Stimulated activated CD4-positive, alpha-beta T cell treated with anti-CD3 and anti-CD28 coated beads, Interleukin-2, amount 100 ng/mL, for 24 hours (primary cell): ENCODE measurements at regions not wholly inside any gene's neighbourhood (a gene's known extent, or its start where the extent isn't known, plus 50 kb on each side); places are given as distances from the start of the nearest gene placed in this dataset.

Source experiments
- DNase-seq, 2 donors: peaks; one replicate each; pipeline ENCODE4 v3.0.0-alpha.2; 2020

DNA sequence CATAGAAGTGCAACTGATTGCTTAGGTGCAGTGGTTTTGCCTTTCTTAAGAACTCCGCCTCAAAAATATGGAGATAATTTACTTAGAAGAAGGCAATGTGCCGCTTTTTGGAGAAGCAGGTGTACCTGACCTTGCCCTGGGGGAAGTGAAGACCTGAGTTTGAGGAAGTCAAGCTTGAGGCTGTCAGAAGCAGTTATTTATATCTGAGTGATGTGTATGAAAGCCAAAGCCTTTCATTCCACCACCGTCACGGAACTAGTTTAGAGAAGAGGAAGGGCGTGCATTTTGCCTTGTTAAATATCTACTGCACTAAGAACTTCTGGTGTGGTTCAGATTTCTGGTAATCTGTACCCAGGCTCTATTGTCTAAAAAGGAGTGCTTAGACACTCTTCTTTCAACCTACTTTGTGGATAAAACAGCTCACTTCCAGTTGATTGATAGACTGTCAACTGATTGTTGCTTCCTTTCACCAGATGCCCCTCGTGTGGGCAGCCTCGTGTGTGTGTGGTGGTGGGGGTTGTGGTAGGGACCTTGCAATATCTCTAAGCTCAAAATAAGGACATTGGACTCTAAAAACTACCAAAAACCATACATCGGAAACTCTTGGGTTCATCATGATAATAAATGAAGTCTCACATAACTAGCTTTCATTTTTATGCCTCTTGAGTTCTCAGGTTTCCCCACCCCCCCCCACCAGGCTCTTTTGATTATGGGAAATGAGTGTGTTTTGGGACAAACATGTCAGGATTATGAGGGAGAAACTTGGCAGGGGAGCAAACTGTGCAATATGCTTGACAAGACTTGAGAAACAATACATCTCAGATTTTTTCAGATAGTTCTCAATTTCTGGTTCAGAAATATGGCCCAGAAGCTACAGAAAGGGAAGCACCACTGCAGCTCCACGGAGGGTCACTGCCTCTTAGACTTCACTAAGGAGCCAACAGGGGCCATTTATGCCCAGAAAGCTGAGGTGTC is 78.6 kb downstream of the ARF6 start:
- DNase-seq: peak in 1 of 2 donors; percentile 49

DNA sequence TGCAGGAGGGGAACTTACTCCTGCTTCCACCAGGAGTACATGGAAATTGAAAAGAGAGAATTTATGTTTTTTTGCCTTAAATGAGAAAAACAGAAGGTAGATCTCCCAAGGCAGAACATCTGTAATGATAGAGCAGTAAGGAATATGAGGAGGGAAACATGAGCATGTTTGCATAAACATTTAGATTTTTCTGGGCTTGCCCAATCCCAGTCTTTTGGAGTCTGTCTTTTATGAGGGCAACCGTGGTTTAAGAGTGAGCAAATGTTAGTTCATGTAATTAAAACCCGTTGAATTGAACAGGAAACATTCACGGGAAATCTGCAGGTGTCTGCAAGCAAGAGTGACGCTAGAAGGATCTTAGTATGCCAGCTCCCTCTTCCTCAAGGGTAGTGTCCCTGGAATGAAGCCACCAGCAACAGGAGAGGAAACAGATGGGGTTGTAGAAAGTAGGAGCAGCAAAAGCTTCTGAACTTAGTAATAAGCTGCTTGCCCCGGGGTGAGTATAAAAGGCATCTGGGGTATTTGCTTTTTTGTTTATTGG is 79.3 kb downstream of the ARF6 start:
- DNase-seq: no peak

DNA sequence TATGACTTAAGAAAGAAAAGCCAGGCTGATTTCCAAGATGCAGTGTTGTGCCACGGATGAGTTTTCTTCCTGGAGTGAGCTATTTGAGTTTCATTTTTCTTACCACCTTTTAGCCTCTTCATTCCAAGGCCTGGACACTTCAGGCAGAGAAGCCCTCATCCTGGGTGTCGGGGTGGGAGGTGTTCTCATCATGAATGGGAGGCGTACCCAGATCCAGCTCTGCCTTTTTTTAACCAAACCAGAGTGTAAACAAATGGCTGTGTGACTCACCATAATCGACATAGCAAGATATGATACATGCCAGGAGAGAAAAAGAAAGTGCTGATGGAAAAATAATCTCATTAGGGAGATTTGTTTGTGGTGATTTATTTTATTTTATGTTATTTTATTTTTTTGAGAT is 79.9 kb downstream of the ARF6 start:
- DNase-seq: peak in 1 of 2 donors; percentile 53

DNA sequence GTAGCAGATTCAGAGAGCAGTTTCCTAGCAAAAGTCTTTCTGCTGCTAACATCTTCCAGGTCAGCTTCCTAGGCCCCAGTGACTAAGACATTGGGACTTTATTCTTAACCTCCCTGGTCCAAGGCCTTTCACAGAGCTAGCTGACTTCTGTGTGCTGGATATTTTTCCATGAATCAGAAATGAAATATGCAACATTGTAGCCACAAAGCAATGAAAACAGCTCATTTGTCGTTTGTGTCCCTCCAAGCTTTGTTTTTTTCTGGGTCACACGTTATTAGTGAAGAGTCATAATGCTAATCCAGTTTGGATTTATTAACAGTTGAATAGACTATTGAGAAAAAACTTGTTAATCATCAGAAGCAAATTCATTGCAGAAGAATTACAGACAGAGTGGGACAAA is 82.4 kb downstream of the ARF6 start:
- DNase-seq: no peak

DNA sequence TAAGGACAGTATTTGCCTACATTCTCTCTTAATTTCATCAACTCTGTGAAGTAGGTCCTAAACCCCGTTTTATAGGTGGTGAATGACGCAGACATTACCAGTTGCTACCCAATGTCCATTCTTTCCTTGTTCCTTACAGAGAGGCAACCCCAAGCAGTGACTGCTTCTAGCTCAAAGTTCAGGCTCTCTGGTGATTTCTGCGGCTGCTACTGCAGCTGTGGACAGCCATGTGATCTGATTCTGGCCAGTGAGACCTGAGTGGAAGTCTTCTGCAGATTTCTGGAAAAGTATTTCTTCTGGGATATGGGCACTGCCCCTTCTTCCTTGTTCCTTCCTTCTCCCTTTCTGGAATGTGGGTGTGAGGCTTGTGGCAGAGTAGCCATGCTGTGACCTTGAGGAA is 82.9 kb downstream of the ARF6 start:
- no peak for DNase-seq

DNA sequence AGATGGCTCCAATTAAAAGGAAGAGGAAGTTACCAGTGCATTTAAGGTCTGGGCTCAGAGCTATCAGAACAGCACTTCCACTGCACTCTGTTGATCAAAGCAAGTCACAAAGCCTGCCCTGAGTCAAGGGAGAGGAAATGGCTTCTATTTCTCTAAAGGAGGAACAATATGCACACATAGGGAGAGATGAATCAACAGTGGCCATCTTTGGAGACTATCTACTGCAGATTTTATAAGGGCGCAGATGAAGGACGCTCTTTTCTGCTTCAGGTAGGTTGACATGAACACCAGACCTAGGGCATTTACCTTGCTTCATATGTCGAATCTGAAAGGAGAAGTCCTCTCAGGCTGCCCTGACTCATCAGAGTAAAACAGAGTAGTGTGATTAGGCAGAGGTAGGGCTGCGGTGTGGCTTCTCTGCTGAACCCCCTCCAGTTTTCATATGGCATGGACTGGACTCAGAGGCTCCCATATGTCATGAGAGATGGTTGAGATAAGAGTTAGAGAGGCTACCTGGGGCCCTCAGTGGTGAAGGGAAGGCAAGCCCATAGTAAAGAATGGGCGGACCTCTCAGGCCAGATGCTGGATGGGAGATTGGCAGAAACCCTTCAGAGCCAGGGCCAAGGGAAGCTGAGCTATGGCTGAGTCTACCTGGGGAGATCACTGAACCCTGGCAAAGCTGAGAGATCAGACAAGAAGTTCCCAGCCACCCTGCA is 84.4 kb downstream of the ARF6 start:
- peak; percentile 51 to 58 for DNase-seq

DNA sequence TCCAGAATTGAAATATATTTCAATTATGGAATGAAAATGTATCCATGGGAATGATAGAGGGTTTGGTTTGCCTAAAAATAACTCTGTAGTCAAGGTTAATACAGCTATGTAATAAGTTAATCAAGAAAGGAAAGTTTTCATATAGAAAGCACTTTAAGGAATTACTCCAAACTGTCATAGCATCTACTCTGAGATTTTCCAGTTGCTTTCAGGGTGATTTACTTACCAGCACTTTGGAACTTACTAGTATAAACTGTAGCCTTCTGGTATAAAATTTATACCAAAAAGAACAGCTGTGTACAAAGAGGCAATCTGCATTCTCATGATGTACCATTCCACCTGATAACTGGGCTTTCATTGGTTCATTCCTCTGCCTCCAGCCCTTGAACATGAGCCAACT is 87.1 kb downstream of the ARF6 start:
- DNase-seq: no peak

DNA sequence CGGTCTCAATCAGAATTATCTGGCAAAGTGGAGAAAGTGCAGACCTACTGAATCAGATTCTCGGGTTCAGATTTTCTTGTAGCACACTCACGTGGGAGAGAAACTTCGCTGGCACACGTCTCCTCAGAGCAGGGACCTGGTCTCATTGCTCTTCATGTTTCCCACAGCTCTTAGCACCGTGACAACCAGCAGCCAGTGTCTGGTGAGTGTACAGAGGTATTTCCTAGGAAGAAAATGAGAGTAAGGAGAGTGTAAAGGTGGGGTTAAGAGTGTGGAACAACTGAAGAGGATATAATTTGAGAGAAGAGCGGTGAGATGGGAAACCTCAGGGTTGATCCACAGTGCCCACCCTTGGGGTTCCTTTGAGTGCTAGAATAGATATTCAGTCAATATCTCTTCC is 89.2 kb downstream of the ARF6 start:
- DNase-seq: no peak

DNA sequence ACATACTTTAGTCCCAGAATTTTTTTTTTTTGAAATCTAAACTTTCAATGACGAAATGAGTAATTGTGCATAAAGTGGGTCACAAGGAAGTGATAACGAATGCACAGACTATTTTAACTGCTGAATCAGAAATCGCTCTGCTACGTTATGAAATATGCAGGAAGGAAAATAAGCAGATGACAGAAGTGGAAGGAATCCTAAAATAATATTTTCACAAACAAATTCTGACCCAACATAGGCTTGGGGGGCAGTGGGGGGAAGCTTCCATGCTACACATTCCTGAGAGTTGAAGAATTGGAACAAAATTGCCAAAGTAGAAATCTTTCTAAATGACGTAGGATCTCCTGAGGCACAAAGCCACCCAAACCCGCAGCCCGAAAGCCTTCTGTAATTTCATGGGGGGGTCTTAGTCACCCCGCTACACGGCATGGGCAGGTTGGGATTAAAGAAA is 89.6 kb downstream of the ARF6 start:
- no peak for DNase-seq

DNA sequence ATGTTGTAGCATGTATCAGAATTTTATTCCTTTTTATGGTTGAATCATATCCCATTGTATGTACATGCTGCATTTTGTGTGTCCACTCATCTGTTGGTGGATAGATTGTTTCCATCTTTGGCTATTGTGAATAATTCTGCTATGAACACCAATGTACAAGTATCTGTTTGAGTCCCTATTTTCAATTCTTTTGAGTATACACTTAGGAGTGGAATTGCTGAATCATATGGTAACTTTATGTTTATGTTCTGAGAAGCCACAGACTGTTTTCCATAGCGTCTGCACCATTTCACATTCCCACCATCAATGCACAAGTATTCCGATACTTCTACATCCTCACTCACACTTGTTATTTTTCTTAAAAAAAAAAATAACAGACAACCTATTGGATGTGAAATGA is 91.5 kb downstream of the ARF6 start:
- DNase-seq: no peak

DNA sequence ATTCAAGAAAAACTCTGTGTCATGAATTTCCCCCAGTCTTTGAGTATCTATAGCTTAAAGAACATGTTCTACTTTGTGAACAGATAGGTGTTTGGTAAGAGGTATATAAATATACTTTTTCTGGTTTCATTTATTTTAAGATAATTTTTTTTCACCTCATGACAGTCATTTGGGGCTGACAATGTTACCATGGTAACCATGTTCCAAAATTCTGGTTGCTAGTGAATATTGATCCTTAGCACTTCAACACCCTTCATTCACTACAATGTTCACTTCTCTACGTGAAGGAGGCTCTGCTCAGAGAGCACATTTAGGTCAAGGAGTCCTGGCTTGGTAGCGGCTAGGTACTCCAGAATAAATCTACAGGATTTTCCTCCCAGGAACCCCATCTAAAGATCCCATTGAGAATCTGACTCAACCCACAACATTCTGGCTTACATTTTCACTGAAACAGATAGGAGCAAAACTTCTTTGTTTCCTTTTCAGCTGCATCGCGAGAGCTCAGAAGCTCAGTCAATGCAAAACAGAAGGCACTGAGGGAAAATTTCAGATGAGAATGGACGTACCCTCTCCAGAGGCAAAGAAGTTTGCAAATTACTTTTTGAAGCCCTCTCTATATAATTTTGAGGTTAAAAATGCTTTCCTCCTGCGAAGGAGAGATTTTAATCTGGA is 93.6 kb downstream of the ARF6 start:
- no peak for DNase-seq

DNA sequence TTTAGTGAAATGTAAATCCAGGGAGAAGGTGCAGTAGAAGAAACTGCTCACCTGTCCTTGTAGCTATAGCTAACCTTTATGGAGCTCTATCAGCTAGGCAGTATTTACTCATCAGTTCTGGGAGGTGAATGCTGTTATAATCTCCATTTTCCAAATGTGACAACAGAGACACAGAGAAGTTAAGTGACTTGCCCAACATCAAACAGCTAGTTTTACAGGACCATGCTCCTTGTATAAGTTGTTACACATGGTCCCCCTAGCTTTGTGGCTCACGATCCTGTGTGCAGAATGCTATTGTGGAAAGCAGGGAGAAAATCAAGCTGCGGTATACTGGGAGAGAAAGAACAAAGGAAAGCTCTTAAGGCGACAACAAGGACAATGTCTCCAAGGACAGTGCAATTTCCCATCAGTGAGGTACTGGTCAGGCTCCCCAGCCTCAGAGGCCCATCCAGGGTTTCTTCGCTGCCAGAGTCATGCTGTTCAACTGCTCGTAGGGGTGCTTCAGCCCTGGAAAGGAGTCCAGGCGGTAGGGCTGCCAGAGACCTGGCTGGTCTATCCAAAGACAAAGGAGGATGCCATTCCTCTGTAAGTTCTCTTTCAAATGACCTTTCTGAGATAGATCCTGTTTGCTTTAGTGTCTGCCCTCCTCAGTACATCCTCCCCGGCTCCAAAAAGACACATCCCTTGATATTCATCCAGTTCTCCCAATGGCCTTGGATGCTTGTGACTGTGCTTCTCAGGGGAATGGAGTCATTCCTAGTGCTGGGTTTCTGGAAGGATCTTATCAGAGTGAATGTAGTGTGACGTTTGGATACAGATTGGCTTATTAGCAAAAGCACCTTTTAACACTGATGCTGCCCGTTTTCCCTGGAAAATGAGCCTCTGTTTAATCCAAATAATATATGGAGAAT is 95.5 kb downstream of the ARF6 start:
- no peak for DNase-seq

DNA sequence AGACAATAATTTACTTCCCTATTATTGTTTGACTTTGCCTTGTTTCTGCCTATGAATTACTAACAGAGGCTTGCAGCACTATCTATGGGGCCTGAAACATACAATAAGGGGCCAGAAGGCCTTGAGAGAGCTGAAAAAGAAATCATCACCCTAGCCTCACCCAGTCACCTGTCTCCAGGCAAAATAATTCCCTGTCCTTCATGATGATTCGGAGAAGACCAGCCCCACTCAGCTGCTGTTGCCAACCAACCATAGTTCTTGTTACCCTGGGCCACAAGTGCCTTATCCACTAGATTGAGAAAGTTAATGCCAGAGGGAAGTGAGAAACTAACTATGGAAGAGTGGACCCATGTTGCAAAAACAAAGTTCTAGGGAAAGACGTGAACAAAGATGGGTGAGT is 97.1 kb downstream of the ARF6 start:
- DNase-seq: no peak

DNA sequence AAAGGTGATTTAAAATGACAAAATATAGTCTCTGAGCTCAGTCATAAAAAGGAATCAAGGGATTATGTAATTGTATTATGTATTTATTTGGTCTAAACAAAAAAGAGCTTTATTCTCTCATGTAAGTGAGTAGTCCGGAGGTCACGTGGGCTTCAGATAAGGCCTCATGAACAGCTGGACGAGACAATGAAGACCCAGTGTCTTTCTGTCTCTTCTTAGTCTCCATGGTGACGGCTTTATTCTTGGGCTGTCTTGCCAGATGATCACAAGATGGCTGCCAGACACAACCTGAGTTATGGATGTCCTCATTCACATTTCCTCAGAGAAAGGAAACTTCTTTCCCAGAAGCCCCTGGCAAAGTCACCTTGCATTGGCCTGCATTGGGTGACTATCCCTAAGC is 98.6 kb downstream of the ARF6 start:
- no peak for DNase-seq

DNA sequence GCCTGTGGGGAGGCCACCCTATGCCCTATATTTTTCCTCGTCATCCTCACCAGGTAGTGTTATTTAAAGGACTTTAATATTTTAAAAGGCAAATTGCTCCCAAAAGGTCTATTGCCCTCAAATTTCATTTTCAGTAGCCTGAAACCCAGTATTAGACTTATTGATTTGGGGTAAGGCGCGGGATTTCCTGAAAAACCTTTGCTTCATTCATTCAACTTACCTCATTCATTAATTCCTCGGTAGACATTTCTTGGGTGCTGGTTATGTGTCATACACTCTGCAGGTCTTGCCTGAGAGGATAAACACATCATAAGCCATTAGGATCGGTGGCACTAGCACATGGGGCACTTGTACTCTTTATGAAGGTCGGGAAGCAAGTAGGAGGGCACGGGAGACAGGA is 99.2 kb downstream of the ARF6 start:
- DNase-seq: no peak

DNA sequence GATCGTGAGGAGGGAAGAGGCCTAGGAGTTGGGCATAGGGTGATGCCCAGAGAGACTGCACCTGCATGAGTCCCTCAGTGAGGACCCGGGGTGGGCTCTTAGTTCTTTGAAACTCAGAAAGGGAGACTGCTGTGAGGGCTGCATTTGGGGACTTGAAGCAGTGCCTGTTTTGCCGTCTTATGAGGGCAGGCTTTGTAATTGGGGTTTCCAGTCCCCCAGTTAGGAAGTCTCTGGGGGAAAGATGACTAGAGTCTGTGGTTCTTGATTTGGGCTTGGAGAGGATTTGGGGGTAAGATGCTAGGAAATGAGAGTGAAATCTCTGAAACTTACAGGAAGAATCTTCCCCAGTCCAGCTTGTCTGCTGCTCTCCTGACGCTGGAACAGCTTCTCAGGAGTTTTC is 99.6 kb downstream of the ARF6 start:
- DNase-seq: no peak

DNA sequence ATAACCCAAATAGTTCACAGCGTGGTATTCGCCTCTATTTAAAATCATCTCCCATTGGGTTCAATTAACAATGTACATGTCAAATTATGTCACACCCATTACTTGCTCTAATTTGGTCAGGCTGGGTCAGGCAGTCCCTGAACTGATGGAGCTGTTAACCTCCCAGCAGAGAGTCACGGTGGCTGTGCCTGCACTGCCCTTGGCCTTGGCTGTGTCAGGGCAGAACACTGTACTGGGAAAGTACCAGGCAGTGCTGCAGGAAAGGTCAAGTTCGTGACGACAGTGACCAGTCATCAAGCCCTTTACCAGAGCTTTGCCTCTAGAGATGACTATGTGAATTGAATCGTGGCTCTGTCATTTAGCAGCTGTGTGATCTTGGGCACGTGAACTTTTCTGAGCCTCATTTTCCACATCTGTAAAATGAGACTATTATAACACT is 100.0 kb downstream of the ARF6 start:
- DNase-seq: peak in 1 of 2 donors; percentile 46

DNA sequence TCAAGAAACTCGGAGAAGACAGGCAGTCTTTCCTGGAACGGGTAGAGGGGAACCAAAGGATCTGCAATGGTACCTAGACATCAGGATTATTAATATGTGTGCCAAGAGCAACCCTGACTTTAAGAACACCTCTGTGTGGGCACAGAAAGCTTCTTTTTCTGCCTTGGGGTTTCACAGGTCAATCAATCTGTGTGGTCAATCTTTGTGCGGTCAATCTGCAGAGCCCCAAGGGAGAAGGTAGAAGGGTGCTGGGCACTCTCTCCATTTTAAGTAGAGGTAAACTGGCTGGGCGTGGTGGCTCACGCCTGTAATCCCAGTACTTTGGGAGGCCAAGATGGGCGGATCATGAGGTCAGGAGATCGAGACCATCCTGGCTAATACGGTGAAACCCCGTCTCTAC is 100.7 kb downstream of the ARF6 start:
- DNase-seq: no peak

DNA sequence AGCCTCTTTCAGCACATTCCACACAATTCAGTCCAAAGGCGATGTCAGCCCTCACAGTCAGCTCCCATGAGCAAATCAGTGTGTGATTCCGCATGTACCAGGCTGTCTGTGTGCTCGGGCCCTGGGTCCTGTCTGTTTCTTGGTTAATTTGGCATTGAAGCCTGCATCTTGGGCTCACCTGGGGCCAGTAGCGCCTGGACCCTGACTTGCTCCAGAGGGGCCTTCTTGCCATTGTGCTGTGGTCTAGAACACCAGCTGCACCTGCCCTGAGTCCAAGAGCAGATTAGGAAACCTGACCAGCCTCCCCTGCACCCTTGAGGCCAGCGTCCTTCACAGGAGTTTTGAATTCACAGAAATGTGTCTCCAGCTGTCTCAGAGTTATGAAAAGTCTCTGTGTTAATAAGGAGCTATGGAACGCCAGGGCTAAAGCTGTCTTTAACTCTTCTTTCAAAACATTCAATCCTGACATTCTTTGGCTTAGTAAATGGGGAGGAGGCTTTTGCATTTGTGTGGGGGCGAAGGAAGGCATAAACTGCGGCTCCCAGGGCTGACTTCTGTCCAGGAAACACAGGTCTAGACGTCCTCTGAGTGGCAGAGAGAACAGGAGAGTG is 102.2 kb downstream of the ARF6 start:
- no peak for DNase-seq

DNA sequence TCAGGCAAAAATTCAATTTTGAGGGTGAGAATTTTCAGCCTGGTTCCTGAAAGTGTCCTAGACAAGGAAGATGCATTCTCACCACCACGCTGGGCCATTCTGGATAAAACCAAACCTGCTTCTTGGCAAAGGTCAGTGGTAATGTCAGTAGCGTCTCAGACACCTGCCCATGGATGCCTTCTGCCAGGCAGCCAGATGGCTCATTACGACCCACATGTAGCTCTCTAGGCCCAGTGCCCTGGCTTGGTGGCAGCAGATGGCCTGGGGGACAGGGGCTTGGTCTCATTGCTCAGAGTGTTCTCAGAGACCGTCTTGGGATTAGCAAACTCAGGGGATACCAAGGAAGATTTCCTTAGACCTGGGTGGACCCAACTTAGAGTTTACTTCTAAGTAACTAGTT is 105.1 kb downstream of the ARF6 start:
- no peak for DNase-seq

DNA sequence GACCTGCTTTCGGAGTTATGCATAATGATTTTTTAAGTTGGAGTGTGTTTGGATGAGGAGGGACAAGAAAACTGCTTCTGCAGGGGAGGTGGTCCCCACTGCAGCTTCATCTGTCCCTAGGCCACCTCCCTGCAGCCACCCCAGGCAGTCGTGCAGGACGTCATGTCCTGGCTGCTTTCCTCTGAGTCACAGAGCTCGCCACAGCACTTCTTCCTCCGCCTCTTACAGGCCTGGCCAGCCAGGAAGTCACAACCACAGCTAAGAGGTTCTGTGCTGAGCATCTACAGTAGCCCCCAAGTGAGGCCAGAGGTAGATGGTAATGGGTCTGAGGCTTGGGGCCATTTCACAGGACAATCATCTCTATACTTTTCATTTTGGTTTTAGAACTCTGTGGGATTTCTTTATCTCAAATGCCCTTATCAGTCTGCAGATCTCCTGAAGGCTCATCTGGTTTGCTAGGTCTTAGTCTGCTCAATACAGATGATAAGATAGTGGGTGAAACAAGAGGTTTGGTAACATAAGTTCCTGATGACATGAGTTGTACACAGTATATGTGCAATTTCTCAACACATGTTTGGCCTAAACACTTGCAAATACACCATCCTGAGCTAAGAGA is 106.4 kb downstream of the ARF6 start:
- peak; percentile 73 to 78 for DNase-seq
